ENCODE measurements at regions not wholly inside any gene's neighbourhood (a gene's known extent, or its start where the extent isn't known, plus 50 kb on each side); places are given as distances from the start of the nearest gene placed in this dataset.

DNA sequence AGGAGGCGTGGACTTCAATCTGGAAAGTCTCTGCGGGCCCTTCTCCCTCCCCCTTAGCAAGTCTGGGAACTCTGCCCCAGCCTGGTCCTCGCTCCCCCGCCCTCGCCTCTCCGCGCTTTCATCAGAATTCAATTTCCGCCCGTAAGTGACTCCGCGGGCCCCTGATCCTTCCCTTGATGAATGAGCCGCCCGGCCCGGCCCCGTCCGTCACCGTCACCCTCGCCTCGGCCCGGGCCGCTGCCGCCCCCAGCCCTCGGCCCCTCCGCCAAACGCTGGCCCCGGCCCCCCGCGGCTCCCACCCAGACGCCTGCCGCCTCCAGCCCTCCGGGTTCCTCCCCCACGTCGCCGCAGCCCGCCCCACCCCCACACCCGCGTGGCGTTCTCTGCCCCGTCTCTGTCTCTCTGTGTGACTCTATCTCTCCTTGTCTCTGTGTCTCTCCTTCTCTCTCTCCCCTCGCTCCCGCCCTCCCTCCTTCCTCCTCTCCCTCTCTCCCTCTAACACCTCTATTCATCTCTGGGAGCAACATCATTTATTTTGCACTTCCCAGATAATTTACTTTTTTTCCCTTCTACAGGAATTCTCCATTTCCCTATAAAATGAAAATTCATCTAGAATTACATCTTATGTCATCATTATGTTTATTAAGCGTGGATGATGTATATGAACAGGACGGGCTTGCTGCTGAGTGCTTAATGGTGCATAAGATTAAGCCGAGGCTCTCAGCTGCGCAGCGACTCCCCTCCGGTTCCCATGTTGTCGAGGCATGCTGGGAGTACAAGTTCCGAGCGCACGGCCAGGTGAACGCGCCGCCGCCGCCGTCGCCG, 91.2 kb upstream of the PAX2 start:
- TF ChIP-seq POLR2A (IDR thresholded peaks at IDR 0.05), result no peak
- TF ChIP-seq, protein P1, sequence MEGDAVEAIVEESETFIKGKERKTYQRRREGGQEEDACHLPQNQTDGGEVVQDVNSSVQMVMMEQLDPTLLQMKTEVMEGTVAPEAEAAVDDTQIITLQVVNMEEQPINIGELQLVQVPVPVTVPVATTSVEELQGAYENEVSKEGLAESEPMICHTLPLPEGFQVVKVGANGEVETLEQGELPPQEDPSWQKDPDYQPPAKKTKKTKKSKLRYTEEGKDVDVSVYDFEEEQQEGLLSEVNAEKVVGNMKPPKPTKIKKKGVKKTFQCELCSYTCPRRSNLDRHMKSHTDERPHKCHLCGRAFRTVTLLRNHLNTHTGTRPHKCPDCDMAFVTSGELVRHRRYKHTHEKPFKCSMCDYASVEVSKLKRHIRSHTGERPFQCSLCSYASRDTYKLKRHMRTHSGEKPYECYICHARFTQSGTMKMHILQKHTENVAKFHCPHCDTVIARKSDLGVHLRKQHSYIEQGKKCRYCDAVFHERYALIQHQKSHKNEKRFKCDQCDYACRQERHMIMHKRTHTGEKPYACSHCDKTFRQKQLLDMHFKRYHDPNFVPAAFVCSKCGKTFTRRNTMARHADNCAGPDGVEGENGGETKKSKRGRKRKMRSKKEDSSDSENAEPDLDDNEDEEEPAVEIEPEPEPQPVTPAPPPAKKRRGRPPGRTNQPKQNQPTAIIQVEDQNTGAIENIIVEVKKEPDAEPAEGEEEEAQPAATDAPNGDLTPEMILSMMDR (IDR thresholded peaks at IDR 0.05), result no peak
